HG03103 (cell line): ENCODE measurements at regions not wholly inside any gene's neighbourhood (a gene's known extent, or its start where the extent isn't known, plus 50 kb on each side); places are given as distances from the start of the nearest gene placed in this dataset.
"Not testable (repeated sequence)": the region's sequence is repeated elsewhere in the genome, so short reads cannot be mapped to it uniquely, and the experiment has no call there.

Source experiments
- ATAC-seq: cut with Tn5 transposase; IDR thresholded peaks from one replicate; pipeline ENCODE4 v1.9.1; 2021; ENCODE audit warnings: low read depth; ENCODE audit not compliant: unreplicated experiment

DNA sequence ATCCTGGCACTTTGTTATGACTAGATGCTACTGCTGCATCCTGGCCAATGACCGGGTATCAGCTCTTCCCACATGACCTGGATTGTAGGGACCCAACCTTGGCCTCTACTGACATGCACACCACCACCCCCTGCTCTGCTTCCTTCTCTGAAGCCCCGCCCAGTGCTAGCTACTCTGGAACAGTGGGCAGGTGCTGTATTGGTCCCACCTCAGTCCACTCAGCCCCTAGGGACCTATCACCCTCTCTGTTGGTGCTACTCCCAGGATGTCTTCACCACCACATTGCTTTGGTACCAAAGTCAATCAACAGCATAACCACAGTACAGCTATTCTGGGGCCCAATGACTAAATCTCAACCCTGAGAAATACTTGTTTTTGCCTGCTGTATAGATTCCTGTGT, 170.2 kb upstream of the PRICKLE2 start:
- ATAC-seq = no peak

DNA sequence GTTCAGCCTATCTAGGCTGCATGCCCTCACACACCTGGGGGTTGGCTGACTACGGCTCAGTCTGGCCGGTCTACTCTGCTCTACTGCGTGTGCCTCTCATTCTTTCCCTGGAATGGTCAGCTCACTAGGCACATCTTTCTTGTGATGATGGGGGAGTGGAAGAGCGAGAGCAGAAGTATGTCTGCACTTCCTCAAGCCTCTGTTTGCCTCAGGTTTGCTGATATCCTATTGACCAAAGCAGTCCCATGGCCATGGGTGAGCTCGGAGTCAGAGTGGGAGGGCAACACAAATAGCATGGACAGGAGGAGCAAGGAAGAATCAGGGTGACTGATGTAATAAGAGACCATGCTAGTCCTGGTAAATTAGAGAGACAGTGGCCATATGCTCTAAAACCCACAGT, 167.9 kb upstream of the PRICKLE2 start:
- no peak for ATAC-seq

DNA sequence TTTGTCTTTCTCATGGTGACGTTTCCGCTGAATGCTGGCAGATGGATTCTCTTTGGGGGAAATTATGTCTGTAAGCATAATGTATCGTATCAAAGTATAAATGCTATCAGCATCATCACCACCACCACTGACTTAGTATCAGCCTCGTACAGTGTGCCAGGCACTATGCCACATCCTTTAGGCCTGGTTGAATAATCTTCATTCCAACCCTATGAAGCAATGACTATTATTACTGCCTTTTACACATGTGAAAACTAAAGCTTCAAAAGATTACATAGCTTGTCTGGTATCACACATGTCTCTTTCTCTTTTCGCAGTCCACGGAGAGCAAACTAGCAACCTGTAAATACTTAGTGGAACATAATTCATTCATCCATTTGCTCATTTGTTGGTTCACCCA, 166.7 kb upstream of the PRICKLE2 start:
- no peak for ATAC-seq

DNA sequence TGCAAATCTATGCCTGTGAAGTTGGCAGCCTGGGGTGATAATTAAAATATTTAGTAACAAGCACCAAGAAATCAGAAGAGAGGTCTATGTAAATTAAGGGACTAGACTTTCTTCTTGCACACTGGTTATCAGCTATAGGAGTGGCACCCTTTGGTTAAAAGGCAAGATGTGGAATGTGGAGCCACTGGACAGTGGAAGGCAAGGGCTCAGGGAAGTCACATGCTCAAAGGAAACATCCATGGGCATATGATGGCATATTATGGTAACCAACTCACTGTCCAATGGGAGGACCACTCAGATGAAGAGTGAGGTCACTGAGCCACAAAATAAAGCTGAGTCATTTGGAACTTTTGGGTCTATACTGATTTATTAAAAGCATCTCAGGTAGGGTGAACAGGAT, 165.6 kb upstream of the PRICKLE2 start:
- ATAC-seq = no peak

DNA sequence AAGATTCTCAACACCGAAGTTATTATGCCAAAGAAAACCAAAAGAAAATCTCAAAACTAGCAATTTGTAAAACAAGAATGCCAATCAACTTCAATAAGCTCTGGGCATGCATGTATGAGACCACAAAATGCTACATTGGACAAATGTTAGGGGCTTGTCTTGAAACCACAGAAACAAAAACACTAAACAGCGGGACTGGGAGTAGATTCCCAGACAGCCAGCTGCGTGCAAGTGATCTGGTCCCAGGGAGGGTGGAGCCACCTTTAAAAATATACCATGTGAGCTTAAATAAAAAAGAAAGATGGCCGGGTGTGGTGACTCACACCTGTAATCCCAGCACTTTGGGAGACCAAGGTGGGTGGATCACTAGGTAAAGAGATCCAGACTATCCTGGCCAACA, 163.6 kb upstream of the PRICKLE2 start:
- ATAC-seq = no peak

DNA sequence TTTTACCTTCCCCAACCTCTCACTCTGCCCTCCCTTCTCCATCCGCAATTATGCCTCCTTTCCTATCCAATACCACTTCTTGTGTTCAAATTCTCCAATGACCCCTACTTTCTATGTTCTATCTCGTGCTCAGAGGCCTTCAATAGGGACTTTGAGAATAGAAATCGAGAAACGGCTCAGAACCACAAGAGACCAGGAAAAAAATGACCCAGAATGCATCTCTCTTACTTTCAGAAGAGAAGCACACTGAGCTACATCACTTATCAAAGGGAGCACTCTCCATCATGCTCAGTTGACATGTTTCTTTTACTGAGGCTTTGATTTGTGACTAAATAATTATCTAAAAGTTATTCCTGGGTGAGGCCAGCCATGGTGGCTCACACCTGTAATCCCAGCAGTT, 162.4 kb upstream of the PRICKLE2 start:
- ATAC-seq = no peak

DNA sequence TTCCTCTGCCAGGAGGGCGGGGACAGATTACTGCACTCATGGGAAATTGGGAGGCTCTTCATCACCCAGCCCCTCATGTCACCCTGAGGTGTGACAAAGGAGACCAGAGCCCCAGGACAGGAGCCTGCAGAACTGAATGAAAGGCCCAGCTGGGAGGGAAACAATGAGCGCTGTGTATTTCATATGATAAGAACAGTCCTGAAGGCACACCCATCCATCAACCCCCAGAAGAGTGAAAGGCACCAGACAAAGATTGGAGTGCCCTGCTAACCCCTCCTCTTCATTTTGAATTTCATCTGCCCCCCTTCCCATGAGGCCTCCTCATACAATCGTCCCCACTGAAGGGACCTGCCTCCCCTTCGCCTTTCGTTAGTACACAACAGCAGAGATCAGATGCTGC, 160.0 kb upstream of the PRICKLE2 start:
- no peak for ATAC-seq

DNA sequence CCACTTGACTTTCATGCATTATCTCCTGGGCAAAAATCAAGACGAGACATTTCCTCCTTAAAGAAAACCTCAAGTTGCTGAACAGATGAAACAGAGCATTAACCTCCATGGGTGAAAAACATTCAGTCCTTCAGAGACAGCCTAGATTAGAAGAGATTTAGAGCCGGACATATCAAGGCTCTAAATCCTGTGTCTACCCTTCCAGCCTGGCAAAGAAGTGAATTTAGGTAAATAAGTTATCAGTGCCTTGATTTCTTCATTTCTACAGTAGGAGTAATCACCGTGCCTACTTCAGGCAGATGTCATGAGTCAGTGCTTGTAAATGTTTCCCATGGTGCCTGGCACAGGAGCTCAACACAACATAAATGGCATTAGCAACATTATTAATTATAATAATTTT, 159.3 kb upstream of the PRICKLE2 start:
- no peak for ATAC-seq

DNA sequence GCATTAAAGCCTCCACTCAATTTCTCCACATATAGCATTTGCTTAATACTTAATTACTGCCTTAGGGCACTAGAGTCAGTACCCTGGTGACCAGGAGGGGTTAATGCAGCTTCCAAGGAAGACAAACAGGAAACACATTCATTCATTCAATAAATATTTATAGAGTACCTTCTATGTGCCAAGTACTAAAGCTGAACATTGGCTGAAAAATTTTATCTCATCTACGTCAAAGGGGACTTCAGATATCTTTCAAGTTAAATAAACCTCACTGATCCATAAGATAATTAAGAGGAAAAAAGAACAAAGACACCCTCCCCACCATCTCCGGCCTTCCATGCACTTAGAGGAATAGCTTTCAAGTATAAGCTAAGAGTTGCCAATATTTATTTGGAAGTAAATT, 156.9 kb upstream of the PRICKLE2 start:
- no peak for ATAC-seq

DNA sequence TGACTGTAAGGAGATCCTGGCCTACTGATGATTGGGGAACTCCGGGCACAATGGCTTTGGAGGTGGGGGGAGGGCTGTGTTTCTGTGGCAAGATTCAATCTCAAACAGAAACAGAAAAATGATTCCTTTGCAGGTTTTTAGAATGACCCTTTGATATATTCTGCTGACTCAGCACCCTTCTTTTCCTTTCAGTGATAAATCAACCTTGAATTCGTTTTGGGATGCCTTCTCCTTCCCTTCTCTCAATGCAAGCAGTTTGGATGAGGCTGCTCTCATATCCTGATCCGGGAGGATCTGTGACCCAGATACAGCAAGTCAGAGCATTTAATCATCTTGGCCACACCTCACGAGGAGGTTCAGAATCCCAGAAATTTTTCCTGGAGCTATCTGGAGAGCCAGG, 156.1 kb upstream of the PRICKLE2 start:
- no peak for ATAC-seq

DNA sequence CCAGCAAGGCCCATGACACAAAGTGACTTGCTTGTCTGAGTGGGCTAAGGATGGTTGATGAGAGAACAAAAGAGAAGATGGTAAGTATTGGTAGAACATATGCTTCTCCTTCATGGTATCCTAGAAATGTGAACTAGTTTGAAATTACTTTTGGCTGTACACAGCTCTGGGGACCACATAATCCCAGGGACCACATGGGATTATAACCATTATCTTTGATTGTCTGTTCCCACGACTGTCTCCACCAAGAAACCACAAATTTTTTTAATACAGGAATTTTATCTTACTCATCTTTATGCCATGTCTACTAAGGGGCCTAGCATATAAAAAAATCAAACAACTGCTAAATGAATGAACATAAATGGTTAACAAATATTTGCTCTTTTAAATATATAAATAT, 155.3 kb upstream of the PRICKLE2 start:
- no peak for ATAC-seq

DNA sequence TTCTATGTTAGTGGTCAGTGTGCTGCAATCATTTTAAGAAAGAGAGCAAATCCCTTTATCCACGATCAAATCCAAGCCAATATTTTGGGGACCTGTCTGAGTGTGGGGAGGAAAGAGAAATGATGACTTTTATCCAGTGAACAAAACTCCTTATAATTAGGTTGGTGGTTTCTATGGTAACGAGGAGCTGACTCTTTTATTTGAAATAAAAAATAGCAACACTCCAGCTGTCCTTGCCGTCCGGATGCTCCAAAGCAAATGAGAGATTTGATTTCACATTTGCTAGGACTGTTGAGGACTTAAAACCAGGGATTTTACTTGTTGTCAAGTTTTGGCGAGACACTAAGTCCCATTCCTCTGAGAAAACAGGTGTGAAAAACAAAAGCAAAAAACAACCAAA, 154.0 kb upstream of the PRICKLE2 start:
- ATAC-seq = no peak

DNA sequence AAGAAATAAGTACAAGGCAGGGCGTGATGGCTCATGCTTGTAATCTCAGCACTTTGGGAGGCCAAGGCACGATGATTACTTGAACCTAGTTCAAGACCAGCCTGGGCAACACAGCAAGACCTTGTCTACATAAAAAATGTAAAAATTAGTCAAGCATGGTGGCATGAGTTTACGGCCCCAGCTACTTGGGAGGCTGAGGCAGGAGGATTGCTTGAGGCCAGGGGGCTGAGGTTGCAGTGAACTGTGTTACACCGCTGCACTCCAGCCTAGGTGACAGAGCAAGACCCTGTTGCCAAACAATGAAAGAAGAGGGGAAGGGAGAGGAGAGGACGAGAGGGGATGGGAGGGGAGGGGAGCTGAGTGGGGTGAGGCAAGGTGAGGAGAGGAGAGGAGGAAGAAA, 152.7 kb upstream of the PRICKLE2 start:
- no peak for ATAC-seq

DNA sequence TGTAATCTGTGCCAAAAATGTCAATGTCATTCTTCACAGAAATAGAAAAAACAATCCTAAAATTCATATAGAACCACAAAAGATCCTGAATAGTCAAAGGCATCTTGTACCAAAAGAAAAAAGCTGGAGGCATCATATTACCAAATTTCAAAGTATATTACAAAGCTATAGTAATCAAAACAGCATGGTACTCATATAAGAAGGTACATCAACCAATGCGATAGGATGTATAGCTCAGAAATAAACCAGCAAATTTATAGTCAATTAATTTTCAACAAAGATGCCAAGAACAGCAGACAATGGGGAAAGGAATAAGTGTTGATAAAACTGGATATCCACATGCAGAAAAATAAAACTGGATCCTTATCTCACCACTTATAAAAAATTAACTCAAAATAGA, 150.5 kb upstream of the PRICKLE2 start:
- ATAC-seq = no peak

DNA sequence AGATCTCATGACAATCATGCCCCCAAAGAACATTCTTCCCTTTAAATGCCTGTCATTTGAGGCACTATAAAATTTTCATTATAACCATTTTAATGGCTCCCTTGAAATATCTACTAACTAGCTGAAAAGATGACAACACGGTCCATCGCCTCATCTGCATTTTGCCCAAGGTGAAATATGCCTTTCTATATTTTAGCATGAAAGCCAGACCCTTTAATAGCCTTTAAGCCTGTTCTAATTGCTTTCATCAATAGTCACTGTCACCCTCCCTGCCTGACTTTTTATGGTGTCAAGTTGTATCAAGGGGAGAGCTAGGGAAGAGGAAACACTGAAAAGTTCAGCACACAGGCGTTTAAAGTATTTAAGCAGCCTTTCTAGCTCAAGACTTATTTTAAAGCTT, 144.1 kb upstream of the PRICKLE2 start:
- no peak for ATAC-seq

DNA sequence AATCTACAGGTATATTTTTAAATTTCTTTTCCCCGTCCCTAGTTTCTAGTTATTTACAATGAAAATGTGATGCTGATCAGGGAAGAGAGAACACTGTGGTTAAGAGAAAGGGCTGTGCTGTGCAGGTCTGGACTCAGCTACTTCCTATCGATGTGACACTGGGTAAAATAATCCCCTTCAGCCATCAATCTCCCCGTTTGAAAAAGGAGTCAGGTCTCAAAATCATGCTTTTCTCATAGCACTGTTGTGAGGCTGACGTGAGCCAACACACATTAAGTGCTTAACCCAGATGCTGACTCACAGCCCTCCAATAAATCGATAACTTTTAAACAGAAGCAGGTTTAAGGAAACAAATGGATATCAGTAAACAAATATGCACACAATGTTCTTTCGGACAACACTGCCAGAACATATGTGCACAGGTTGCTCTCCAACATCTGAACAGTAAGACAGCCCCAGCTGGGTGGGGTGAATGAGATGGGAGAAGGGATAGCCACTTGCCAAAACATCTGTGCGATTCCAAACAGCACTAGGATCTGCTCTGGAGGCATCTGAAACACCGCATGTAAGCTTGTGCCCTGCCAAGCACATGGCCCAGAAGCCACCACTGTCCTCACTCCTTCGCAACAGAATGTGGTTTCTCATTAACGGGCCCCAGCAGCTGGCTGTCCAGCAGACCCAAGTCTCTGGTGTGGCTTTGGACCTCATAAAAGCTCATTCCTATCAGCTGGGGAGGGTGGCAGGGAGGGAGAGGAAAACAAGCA, 143.2 kb upstream of the PRICKLE2 start:
- ATAC-seq = no peak

DNA sequence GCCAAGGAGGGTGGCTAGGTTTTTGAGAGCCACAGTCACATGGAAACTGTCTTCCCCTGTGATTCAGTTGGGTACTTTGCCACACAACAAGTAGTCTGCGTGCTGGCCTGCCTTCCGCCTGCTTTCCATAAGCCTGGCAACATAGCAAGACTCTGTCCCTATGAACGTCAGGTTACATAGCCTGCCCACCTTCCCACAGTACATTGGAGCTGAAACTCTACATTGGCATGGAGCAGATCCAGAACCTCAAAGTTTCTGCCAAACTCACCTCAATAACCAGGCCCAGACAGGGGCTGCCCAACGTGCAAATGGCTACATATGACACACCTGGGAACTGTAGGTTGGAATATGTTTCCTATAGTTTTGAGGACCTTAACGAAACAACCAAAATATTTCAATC, 140.6 kb upstream of the PRICKLE2 start:
- ATAC-seq = no peak

DNA sequence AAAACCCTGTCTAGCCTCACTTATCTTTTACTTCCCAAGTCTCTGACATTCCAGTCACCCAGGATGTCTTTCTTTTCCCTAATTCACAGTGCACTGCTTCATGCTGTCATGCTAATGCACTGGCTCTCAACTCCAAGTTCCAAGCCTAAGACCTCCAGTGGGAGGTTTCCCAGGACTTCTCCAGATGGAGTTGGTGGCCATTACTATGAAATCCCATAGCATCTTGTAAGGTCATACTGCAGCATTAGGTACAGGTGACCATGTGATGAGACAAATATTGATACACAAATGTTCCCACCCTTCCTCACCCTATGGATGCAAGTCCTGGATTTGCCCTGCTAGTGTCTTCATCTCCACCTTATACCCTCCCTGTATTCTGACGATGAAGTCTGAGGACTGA, 138.6 kb upstream of the PRICKLE2 start:
- no peak for ATAC-seq

DNA sequence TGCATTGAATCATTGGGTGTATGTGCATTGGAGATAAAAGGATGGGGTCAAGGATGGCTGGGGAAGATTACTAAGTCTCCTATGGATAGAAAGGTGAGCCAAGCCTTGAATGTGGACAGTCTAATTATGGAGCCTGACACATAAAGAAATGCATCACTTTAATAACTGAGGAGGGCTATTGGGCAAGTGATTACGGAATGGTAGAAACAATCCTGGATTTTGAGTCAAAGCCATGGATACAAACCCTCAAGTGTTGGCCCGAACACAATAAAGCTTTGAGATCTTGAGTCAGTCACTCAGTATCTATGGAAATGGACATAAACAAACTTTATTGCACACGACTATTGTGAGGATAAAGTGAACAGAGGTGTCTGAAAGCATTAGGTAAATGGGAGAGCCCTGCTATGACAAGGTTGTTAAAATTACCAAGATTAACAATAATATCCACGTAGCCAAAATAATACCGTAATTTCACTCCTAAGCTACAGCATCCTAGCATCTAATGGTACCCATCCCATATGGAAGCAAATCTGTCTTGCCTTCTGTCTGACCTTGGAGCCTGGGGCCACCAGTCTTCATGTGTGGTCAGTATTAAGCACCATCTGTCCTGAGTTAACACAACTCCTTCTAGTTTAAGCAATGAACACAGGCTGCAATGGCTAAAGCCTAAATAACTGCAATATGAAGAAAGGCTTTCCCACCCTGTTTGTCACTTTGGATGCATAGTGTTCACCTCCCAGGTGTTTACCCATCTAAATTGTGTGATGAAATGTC, 136.9 kb upstream of the PRICKLE2 start:
- ATAC-seq = no peak

DNA sequence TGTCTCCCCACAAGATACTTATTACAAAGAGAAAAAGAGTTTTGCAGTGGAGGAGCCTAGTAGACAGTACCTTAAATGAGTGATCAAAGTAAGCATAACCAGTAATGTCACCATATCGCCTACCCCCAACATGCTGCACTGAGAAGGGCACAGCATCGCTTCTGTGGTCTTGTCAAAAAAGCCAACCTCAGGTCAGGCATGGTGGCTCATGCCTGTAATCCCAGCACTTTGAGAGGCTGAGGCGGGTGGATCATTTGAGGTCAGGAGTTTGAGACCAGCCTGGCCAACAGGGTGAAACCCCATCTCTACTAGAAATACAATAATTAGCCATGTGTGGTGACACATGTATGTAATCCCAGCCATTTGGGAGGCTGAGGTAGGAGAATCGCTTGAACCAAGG, 135.8 kb upstream of the PRICKLE2 start:
- ATAC-seq = not testable (repeated sequence)

DNA sequence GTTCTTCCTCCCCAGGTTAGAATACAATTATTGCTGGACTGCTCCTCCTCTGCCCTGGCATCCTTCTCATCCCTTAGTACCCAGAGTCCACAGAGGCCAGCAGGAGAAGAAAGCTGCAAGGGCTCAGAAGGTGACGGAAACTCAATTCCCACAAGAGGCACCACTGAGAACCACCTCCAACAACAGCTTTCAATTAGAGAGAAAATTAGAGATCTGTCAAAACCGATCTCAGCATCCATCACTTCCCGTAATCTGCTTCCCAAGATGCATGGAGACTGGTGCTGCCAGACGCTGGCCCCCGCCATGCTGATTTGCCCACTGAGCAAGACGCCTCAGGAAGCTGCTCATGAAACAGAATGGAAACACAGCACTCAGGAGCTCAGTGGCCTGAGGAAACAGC, 135.0 kb upstream of the PRICKLE2 start:
- ATAC-seq = no peak

DNA sequence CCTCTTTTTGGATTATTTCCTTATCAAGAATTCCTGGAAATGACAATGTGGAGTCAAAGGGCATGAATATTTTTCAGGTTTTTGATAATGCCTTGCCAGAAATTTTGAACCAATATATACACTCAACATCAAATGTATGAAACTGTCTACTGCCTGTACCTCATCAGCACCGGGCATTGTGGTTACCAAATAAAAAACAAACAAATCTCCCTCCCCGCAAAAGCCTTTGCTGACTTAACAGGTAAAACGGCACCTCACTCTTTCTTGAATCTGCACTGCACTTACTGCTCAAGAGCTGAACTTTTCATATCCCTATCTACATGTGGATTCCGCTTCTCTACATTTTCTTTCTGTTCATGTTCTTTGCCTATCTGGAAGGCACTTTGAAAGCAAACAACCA, 134.5 kb upstream of the PRICKLE2 start:
- ATAC-seq = no peak
